ENCODE measurements at regions not wholly inside any gene's neighbourhood (a gene's known extent, or its start where the extent isn't known, plus 50 kb on each side); places are given as distances from the start of the nearest gene placed in this dataset.

DNA sequence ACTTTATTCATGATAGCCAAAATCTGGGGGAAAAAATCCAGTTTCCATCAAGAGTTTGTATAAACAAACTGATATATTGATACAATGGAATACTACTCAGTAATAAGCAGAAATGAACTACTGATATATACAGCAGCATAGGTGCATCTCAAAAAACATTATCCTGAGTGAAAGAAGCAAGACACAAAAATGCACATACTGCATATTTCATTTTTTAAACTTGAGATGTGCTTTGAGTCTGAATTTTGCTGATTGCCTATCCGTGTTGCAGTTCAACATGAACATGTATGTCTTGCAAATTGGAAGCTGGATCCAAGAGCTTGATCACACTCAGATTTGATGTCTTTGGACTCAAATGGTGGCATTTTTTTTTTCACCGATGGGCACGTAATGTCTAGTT lies 132.4 kb downstream of the TSEN15 start:
- TF ChIP-seq, protein P1, sequence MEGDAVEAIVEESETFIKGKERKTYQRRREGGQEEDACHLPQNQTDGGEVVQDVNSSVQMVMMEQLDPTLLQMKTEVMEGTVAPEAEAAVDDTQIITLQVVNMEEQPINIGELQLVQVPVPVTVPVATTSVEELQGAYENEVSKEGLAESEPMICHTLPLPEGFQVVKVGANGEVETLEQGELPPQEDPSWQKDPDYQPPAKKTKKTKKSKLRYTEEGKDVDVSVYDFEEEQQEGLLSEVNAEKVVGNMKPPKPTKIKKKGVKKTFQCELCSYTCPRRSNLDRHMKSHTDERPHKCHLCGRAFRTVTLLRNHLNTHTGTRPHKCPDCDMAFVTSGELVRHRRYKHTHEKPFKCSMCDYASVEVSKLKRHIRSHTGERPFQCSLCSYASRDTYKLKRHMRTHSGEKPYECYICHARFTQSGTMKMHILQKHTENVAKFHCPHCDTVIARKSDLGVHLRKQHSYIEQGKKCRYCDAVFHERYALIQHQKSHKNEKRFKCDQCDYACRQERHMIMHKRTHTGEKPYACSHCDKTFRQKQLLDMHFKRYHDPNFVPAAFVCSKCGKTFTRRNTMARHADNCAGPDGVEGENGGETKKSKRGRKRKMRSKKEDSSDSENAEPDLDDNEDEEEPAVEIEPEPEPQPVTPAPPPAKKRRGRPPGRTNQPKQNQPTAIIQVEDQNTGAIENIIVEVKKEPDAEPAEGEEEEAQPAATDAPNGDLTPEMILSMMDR (IDR thresholded peaks at IDR 0.05): no peak
- TF ChIP-seq POLR2A (IDR thresholded peaks at IDR 0.05): no peak

All from thyroid gland (tissue), 4 donors.